Suprapubic skin (tissue), 4 donors: ENCODE measurements at regions not wholly inside any gene's neighbourhood (a gene's known extent, or its start where the extent isn't known, plus 50 kb on each side); places are given as distances from the start of the nearest gene placed in this dataset.
"Not testable (repeated sequence)": the region's sequence is repeated elsewhere in the genome, so short reads cannot be mapped to it uniquely, and the experiment has no call there.

Experiments
- DNase-seq, 2 donors: peaks; one replicate each; pipeline ENCODE4 v3.0.0-alpha.2; 2019; ENCODE audit warnings: low spot score in 2 of 2
- H3K27ac ChIP-seq: fragments of 200-600 bp; sonication (generic); one replicate; pipeline ENCODE4 v1.5.1; 2019
- H3K27me3 ChIP-seq: fragments of 200-600 bp; sonication (generic); one replicate; pipeline ENCODE4 v1.5.1; 2019
- H3K36me3 ChIP-seq: fragments of 200-600 bp; sonication (generic); one replicate; pipeline ENCODE4 v1.5.1; 2019
- H3K4me1 ChIP-seq: fragments of 200-600 bp; sonication (generic); one replicate; pipeline ENCODE4 v1.5.1; 2019
- H3K4me3 ChIP-seq: fragments of 200-600 bp; sonication (generic); one replicate; pipeline ENCODE4 v1.5.1; 2019; ENCODE audit warnings: mild to moderate bottlenecking
- H3K9me3 ChIP-seq: fragments of 200-600 bp; sonication (generic); one replicate; pipeline ENCODE4 v1.5.1; 2019
- CTCF ChIP-seq, 2 donors: fragments of 200-600 bp in 1 of 2; fragments of 450-650 bp in 1 of 2; sonication (generic) in 1 of 2; IDR thresholded peaks; one replicate each; pipeline ENCODE4 v1.5.1; 2016 to 2019; ENCODE audit warnings: antibody characterized with exemption in 2 of 2, mild to moderate bottlenecking in 1 of 2, moderate library complexity in 1 of 2
- EP300 ChIP-seq: sonication (generic); formaldehyde crosslinking; IDR thresholded peaks from one replicate; pipeline ENCODE4 v1.6.1; 2017; ENCODE audit warnings: antibody characterized with exemption
- POLR2A ChIP-seq, 2 donors: fragments of 450-650 bp; IDR thresholded peaks; one replicate each; pipeline ENCODE4 v1.6.1; 2017; ENCODE audit warnings: antibody characterized with exemption in 2 of 2, mild to moderate bottlenecking in 2 of 2, moderate library complexity in 2 of 2
- POLR2AphosphoS5 ChIP-seq, 3 donors: sonication (generic); formaldehyde crosslinking; IDR thresholded peaks; one replicate each; pipeline ENCODE4 v1.6.1; 2017; ENCODE audit warnings: antibody characterized with exemption in 3 of 3
- WGBS: methylation state at CpG from one replicate; pipeline ENCODE4 v1.1.5; 2018; 5-methylcytosine and 5-hydroxymethylcytosine counted together

- Histone ChIP-seq H3K27ac (no peak overlapping the region), H3K4me3 (no peak overlapping the region), H3K9me3 (no peaks in the 10 kb centered on the region), H3K36me3 (no peaks in the 10 kb centered on the region), H3K4me1 (no peaks in the 10 kb centered on the region), H3K27me3 (no peaks in the 10 kb centered on the region)
- TF ChIP-seq POLR2A (IDR thresholded peaks at IDR 0.05) = no peak
- TF ChIP-seq EP300 = no peak
- no peak for TF ChIP-seq POLR2AphosphoS5 (IDR thresholded peaks at IDR 0.05)
- no peak for TF ChIP-seq CTCF (IDR thresholded peaks at IDR 0.05)
- DNase-seq = no peak
Measured at GRCh38 chr2:185279999-185280398, 458.6 kb upstream of the FSIP2 start.

DNA sequence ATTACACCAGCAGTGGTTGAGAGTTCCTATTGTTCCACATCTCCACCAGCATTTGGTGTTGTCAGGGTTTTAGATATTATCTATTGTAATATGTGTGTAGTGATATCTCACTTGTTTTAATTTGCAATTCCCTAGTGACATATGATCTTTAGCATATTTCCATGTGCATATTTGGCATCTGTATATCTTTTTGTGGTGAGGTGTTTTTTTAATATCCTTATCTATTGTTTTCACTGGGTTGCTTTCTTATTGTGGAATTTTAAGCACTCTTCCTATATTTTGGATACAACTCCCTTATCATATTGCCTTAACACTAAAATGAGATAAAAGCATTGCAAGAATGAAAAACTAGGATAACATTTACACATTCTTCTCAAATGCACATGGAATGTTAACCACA lies 453.9 kb upstream of the FSIP2 start:
- no peak for TF ChIP-seq CTCF (IDR thresholded peaks at IDR 0.05)
- no peak for TF ChIP-seq EP300
- no peak for TF ChIP-seq POLR2AphosphoS5 (IDR thresholded peaks at IDR 0.05)
- no peak for TF ChIP-seq POLR2A (IDR thresholded peaks at IDR 0.05)
- no peaks in the 10 kb centered on the region for H3K36me3 ChIP-seq
- H3K4me1 ChIP-seq = no peaks in the 10 kb centered on the region
- no peaks in the 10 kb centered on the region for H3K27me3 ChIP-seq
- H3K9me3 ChIP-seq = no peaks in the 10 kb centered on the region
- DNase-seq = no peak
- H3K4me3 ChIP-seq = no peak overlapping the region
- H3K27ac ChIP-seq = no peak overlapping the region

DNA sequence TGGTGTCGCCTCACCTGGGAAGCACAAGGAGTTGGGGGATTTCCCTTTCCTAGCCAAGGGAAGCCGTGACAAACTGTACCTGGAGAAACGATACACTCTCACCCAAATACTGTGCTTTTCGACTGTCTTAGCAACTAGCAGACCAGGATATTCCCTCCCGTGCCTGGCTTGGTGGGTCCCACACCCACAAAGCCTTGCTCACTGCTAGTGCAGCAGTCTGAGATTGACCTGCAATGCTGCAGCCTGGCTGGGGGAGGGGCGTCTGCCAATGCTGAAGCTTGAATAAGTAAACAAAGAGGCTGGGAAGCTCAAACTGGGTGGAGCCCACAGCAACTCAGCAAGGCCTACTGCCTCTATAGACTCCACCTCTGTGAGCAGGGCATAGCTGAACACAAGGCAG lies 448.6 kb upstream of the FSIP2 start:
- H3K27ac ChIP-seq, H3K4me1 ChIP-seq, H3K36me3 ChIP-seq, H3K27me3 ChIP-seq, DNase-seq, H3K9me3 ChIP-seq, H3K4me3 ChIP-seq: not testable (repeated sequence)
- WGBS = 73% methylated on average over 6 of the region's 6 CpGs

GRCh38 chr2:185291035-185291647 lies 447.5 kb upstream of the FSIP2 start:
- no peaks in the 10 kb centered on the region for H3K9me3 ChIP-seq
- no peak overlapping the region for H3K4me3 ChIP-seq
- 60% methylated on average over 7 of the region's 7 CpGs for WGBS
- H3K36me3 ChIP-seq = no peaks in the 10 kb centered on the region
- DNase-seq = no peak
- TF ChIP-seq POLR2A (IDR thresholded peaks at IDR 0.05) (no peak), EP300 (no peak), CTCF (IDR thresholded peaks at IDR 0.05) (no peak), POLR2AphosphoS5 (IDR thresholded peaks at IDR 0.05) (no peak)
- H3K27ac ChIP-seq = no peak overlapping the region
- no peaks in the 10 kb centered on the region for H3K4me1 ChIP-seq
- no peaks in the 10 kb centered on the region for H3K27me3 ChIP-seq

- WGBS = 74% methylated on average over 5 of the region's 5 CpGs
- no peaks in the 10 kb centered on the region for H3K9me3 ChIP-seq
- no peaks in the 10 kb centered on the region for H3K27me3 ChIP-seq
- TF ChIP-seq CTCF (IDR thresholded peaks at IDR 0.05) (no peak), POLR2A (IDR thresholded peaks at IDR 0.05) (no peak), EP300 (no peak), POLR2AphosphoS5 (IDR thresholded peaks at IDR 0.05) (no peak)
- no peaks in the 10 kb centered on the region for H3K36me3 ChIP-seq
- no peak for DNase-seq
- H3K4me3 ChIP-seq = no peak overlapping the region
- H3K4me1 ChIP-seq = no peaks in the 10 kb centered on the region
- H3K27ac ChIP-seq = no peak overlapping the region
Measured at GRCh38 chr2:185299867-185300266, 438.7 kb upstream of the FSIP2 start.

DNA sequence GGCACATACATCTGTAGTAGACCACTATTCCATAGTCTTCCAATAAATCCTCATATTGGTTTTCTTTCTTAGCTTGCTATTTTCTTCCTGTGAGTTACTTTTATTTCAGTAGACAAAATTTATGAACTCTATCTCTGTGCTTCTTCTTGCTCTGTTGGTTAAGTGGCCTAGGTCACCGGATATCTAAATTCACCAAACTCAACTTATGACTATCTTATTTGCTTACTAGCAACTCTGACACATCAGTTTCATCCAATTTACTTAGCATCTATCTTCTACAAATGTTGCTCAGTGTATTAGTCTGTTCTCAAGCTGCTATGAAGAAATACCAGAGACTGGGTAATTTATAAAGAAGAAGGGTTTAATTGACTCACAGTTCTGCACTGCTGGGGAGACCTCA lies 432.5 kb upstream of the FSIP2 start:
- TF ChIP-seq POLR2A (IDR thresholded peaks at IDR 0.05) (no peak), POLR2AphosphoS5 (IDR thresholded peaks at IDR 0.05) (no peak), EP300 (no peak), CTCF (IDR thresholded peaks at IDR 0.05) (no peak)

More for the DNA sequence above, 432.5 kb upstream of the FSIP2 start:
- H3K27ac ChIP-seq = no peak overlapping the region
- H3K27me3 ChIP-seq = no peaks in the 10 kb centered on the region
- no peaks in the 10 kb centered on the region for H3K9me3 ChIP-seq
- WGBS = 95% methylated on average over 1 of the region's 1 CpG
- H3K4me3 ChIP-seq = no peak overlapping the region
- no peaks in the 10 kb centered on the region for H3K4me1 ChIP-seq
- H3K36me3 ChIP-seq = no peaks in the 10 kb centered on the region
- DNase-seq = no peak
